Activated CD8-positive, alpha-beta memory T cell treated with anti-CD3 and anti-CD28 coated beads, Interleukin-2, amount 10 ng/mL, durations not matched to agents 7 days and 5 days (primary cell): ENCODE measurements at regions not wholly inside any gene's neighbourhood (a gene's known extent, or its start where the extent isn't known, plus 50 kb on each side); places are given as distances from the start of the nearest gene placed in this dataset.
"Not testable (repeated sequence)": the region's sequence is repeated elsewhere in the genome, so short reads cannot be mapped to it uniquely, and the experiment has no call there.

Experiments used
- ATAC-seq: fragments of 150-1000 bp; cut with Tn5 transposase; one replicate; pipeline ENCODE4 v1.10.0; 2021; ENCODE audit warnings: moderate library complexity
- CTCF ChIA-PET: fragments of 350-600 bp; sonication (Branson Sonifier 250); formaldehyde crosslinking; loops from one replicate; lab custom pipeline; 2021; ENCODE audit warnings: antibody characterized with exemption; lab: Charles Lee
- DNase-seq: peaks from one replicate; pipeline ENCODE4 v3.0.0-alpha.2; 2020
- H3K27ac Mint-ChIP-seq: one replicate; pipeline ENCODE4 v1.8.0; 2021; ENCODE audit warnings: mild to moderate bottlenecking, mixed read lengths
- H3K27me3 Mint-ChIP-seq: one replicate; pipeline ENCODE4 v1.8.0; 2021; ENCODE audit warnings: mixed read lengths
- H3K36me3 Mint-ChIP-seq: one replicate; pipeline ENCODE4 v1.8.0; 2021; ENCODE audit warnings: mild to moderate bottlenecking, mixed read lengths
- H3K4me1 Mint-ChIP-seq: one replicate; pipeline ENCODE4 v1.8.0; 2021; ENCODE audit warnings: mixed read lengths
- H3K4me3 Mint-ChIP-seq: one replicate; pipeline ENCODE4 v1.8.0; 2021; ENCODE audit warnings: mild to moderate bottlenecking, moderate library complexity, mixed read lengths
- H3K9me3 Mint-ChIP-seq: one replicate; pipeline ENCODE4 v1.8.0; 2022; ENCODE audit warnings: low read depth, mixed read lengths

GRCh38 chr5:173497685-173498084 lies 118.8 kb downstream of the BOD1 start:
- ATAC-seq (no peak), DNase-seq (no peak)
- Mint-ChIP-seq H3K27me3 (peaks cover 3% of the 10 kb centered on the region), H3K4me3 (no peak overlapping the region), H3K27ac (no peak overlapping the region), H3K36me3 (no peaks in the 10 kb centered on the region), H3K4me1 (no peaks in the 10 kb centered on the region), H3K9me3 (no peaks in the 10 kb centered on the region)
- CTCF ChIA-PET = no interaction called here

GRCh38 chr5:173496883-173497255 lies 119.6 kb downstream of the BOD1 start:
- no peak overlapping the region for H3K27ac Mint-ChIP-seq
- CTCF ChIA-PET = no interaction called here
- no peaks in the 10 kb centered on the region for H3K36me3 Mint-ChIP-seq
- peaks cover 2% of the 10 kb centered on the region for H3K9me3 Mint-ChIP-seq
- H3K4me3 Mint-ChIP-seq = no peak overlapping the region
- DNase-seq (no peak), ATAC-seq (no peak)
- H3K4me1 Mint-ChIP-seq = no peaks in the 10 kb centered on the region
- H3K27me3 Mint-ChIP-seq = peaks cover 3% of the 10 kb centered on the region

- H3K9me3 Mint-ChIP-seq = peaks cover 2% of the 10 kb centered on the region
- H3K4me1 Mint-ChIP-seq = no peaks in the 10 kb centered on the region
- no peak for ATAC-seq
- no peaks in the 10 kb centered on the region for H3K36me3 Mint-ChIP-seq
- no peak for DNase-seq
- H3K4me3 Mint-ChIP-seq = no peak overlapping the region
- CTCF ChIA-PET = no interaction called here
- no peak overlapping the region for H3K27ac Mint-ChIP-seq
- H3K27me3 Mint-ChIP-seq = peaks cover 3% of the 10 kb centered on the region
These were observed 120.1 kb downstream of the BOD1 start for GRCh38 chr5:173496129-173496882.

GRCh38 chr5:173495225-173495904 lies 121.1 kb downstream of the BOD1 start:
- H3K4me1 Mint-ChIP-seq = no peaks in the 10 kb centered on the region
- no peaks in the 10 kb centered on the region for H3K36me3 Mint-ChIP-seq
- H3K27me3 Mint-ChIP-seq = peaks cover 3% of the 10 kb centered on the region
- DNase-seq = no peak
- no peak overlapping the region for H3K27ac Mint-ChIP-seq
- H3K9me3 Mint-ChIP-seq = peaks cover 2% of the 10 kb centered on the region
- CTCF ChIA-PET = no interaction called here
- no peak for ATAC-seq
- no peak overlapping the region for H3K4me3 Mint-ChIP-seq

- DNase-seq (no peak), ATAC-seq (no peak)
- Mint-ChIP-seq H3K27me3 (peaks cover 3% of the 10 kb centered on the region), H3K36me3 (no peaks in the 10 kb centered on the region), H3K9me3 (peaks cover 2% of the 10 kb centered on the region), H3K27ac (no peak overlapping the region), H3K4me1 (no peaks in the 10 kb centered on the region), H3K4me3 (no peak overlapping the region)
- CTCF ChIA-PET = no interaction called here
These were observed 122.0 kb downstream of the BOD1 start for GRCh38 chr5:173494446-173494845.

- H3K27ac Mint-ChIP-seq = no peak overlapping the region
These were observed 122.6 kb downstream of the BOD1 start for GRCh38 chr5:173493846-173494245.

GRCh38 chr5:173493040-173493439 lies 123.4 kb downstream of the BOD1 start:
- Mint-ChIP-seq H3K36me3 (no peaks in the 10 kb centered on the region), H3K27me3 (peaks cover 7% of the 10 kb centered on the region), H3K4me1 (no peaks in the 10 kb centered on the region), H3K27ac (no peak overlapping the region), H3K4me3 (no peak overlapping the region), H3K9me3 (peaks cover 2% of the 10 kb centered on the region)
- CTCF ChIA-PET = no interaction called here
- no peak for DNase-seq
- no peak for ATAC-seq

More at GRCh38 chr5:173493846-173494245, 122.6 kb downstream of the BOD1 start:
- Mint-ChIP-seq H3K4me1 (no peaks in the 10 kb centered on the region), H3K36me3 (no peaks in the 10 kb centered on the region), H3K4me3 (no peak overlapping the region), H3K9me3 (peaks cover 2% of the 10 kb centered on the region), H3K27me3 (peaks cover 6% of the 10 kb centered on the region)
- DNase-seq = no peak
- CTCF ChIA-PET = no interaction called here
- no peak for ATAC-seq

GRCh38 chr5:173490681-173491080 lies 125.8 kb downstream of the BOD1 start:
- CTCF ChIA-PET = no interaction called here
- peaks cover 16% of the 10 kb centered on the region for H3K27me3 Mint-ChIP-seq
- DNase-seq (peak; percentile 16), ATAC-seq (no peak)
- H3K27ac Mint-ChIP-seq = no peak overlapping the region
- H3K4me1 Mint-ChIP-seq = no peaks in the 10 kb centered on the region
- H3K36me3 Mint-ChIP-seq = no peaks in the 10 kb centered on the region
- H3K9me3 Mint-ChIP-seq = peaks cover 2% of the 10 kb centered on the region
- no peak overlapping the region for H3K4me3 Mint-ChIP-seq

GRCh38 chr5:173488144-173488543 lies 128.3 kb downstream of the BOD1 start:
- H3K4me1 Mint-ChIP-seq = no peaks in the 10 kb centered on the region
- no peaks in the 10 kb centered on the region for H3K36me3 Mint-ChIP-seq
- DNase-seq (peak; percentile 12), ATAC-seq (no peak)
- H3K9me3 Mint-ChIP-seq = peaks cover 2% of the 10 kb centered on the region
- no peak overlapping the region for H3K27ac Mint-ChIP-seq
- CTCF ChIA-PET = no interaction called here
- no peak overlapping the region for H3K4me3 Mint-ChIP-seq
- peaks cover 13% of the 10 kb centered on the region for H3K27me3 Mint-ChIP-seq

- H3K27me3 Mint-ChIP-seq = peaks cover 13% of the 10 kb centered on the region
- no peaks in the 10 kb centered on the region for H3K36me3 Mint-ChIP-seq
- CTCF ChIA-PET = no interaction called here
- DNase-seq (no peak), ATAC-seq (no peak)
- no peak overlapping the region for H3K27ac Mint-ChIP-seq
- no peaks in the 10 kb centered on the region for H3K4me1 Mint-ChIP-seq
- H3K4me3 Mint-ChIP-seq = no peak overlapping the region
- H3K9me3 Mint-ChIP-seq = peaks cover under 1% of the 10 kb centered on the region
These were observed 129.2 kb downstream of the BOD1 start for GRCh38 chr5:173487300-173487699.

- Mint-ChIP-seq H3K4me1 (no peaks in the 10 kb centered on the region), H3K36me3 (no peaks in the 10 kb centered on the region), H3K27me3 (peaks cover 13% of the 10 kb centered on the region), H3K9me3 (no peaks in the 10 kb centered on the region), H3K4me3 (no peak overlapping the region), H3K27ac (no peak overlapping the region)
- CTCF ChIA-PET = no interaction called here
- DNase-seq (peak; percentile 11), ATAC-seq (no peak)
These were observed 129.9 kb downstream of the BOD1 start for GRCh38 chr5:173486355-173487225.

- Mint-ChIP-seq H3K36me3 (no peaks in the 10 kb centered on the region), H3K4me1 (no peaks in the 10 kb centered on the region), H3K9me3 (no peaks in the 10 kb centered on the region), H3K27me3 (peaks cover 13% of the 10 kb centered on the region), H3K27ac (no peak overlapping the region), H3K4me3 (no peak overlapping the region)
- DNase-seq (no peak), ATAC-seq (no peak)
- CTCF ChIA-PET = interaction anchor here (1.2 kb wide), 1 partner anchor 88 kb away, joined by 3 read pairs; no protein-coding TSS in a partner anchor
These were observed 131.9 kb downstream of the BOD1 start for GRCh38 chr5:173484569-173484968.

- H3K4me1 Mint-ChIP-seq, DNase-seq, ATAC-seq, H3K27ac Mint-ChIP-seq, H3K4me3 Mint-ChIP-seq, H3K36me3 Mint-ChIP-seq, H3K9me3 Mint-ChIP-seq: not testable (repeated sequence)
- CTCF ChIA-PET = interaction anchor here (1.2 kb wide), 1 partner anchor 89 kb away, joined by 3 read pairs; no protein-coding TSS in a partner anchor
- H3K27me3 Mint-ChIP-seq = peaks cover 10% of the 10 kb centered on the region
These were observed 132.9 kb downstream of the BOD1 start for GRCh38 chr5:173483599-173483998.
